ENCODE measurements at regions not wholly inside any gene's neighbourhood (a gene's known extent, or its start where the extent isn't known, plus 50 kb on each side); places are given as distances from the start of the nearest gene placed in this dataset.

DNA sequence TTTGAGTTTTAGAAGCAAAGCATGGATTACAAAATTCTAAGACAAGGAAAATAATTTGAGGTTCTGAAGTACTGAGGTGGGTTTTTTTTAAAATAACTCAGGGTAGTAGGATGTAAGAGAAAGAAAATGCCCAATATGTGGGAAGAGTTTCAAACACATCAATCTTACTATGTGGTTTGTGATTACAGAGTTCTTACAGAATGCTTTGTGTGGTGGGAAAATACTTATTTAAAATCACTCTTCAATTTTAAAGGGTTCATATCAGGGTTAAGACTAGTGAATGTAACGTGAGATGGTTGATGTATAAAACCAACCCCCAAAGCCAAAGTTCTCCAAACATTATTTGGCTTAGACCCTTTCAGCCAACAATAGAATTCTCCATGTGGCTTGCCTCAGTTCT lies 173.5 kb downstream of the UBE2E3 start (continued):
- TF ChIP-seq, protein P1, sequence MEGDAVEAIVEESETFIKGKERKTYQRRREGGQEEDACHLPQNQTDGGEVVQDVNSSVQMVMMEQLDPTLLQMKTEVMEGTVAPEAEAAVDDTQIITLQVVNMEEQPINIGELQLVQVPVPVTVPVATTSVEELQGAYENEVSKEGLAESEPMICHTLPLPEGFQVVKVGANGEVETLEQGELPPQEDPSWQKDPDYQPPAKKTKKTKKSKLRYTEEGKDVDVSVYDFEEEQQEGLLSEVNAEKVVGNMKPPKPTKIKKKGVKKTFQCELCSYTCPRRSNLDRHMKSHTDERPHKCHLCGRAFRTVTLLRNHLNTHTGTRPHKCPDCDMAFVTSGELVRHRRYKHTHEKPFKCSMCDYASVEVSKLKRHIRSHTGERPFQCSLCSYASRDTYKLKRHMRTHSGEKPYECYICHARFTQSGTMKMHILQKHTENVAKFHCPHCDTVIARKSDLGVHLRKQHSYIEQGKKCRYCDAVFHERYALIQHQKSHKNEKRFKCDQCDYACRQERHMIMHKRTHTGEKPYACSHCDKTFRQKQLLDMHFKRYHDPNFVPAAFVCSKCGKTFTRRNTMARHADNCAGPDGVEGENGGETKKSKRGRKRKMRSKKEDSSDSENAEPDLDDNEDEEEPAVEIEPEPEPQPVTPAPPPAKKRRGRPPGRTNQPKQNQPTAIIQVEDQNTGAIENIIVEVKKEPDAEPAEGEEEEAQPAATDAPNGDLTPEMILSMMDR (IDR thresholded peaks at IDR 0.05 in 2 of 3, conservative IDR thresholded peaks at IDR 0.05 in 1 of 3; ENCODE audit: borderline replicate concordance in 1 of 3, insufficient read depth in 1 of 3, low read depth in 2 of 3, low read length in 2 of 3): no peak
- TF ChIP-seq RAD21 (IDR thresholded peaks at IDR 0.05; ENCODE audit: low read depth): no peak
- no peak for TF ChIP-seq CEBPB (IDR thresholded peaks at IDR 0.05; ENCODE audit: low read depth)
- TF ChIP-seq FOSL1 (IDR thresholded peaks at IDR 0.05; ENCODE audit: low read depth): no peak
- TF ChIP-seq SP1 (IDR thresholded peaks at IDR 0.05; ENCODE audit: low read depth): no peak
- TF ChIP-seq, protein P2, sequence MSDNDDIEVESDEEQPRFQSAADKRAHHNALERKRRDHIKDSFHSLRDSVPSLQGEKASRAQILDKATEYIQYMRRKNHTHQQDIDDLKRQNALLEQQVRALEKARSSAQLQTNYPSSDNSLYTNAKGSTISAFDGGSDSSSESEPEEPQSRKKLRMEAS (IDR thresholded peaks at IDR 0.05): no peak
- TF ChIP-seq YY1 (IDR thresholded peaks at IDR 0.05; ENCODE audit: extremely low read depth, insufficient replicate concordance, low read depth, low read length): no peak

DNA sequence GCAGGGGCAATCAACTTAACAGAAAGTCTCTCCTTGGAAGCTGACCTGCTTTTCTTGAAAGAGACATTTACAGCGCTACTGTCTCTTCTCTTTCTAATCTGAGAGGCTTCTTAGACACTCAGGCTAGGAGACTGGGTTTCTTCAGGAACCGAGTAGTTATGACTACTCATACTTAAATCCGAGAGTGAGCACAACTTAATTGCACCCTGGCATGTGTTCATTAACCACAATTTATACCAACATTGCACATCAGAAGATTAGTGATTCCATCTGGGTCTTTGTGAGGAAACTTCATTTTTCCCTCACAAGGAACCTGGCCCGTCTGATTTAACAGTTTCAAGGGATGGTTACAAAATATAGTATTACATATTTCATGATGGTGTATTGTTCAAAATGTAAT lies 176.9 kb downstream of the UBE2E3 start:
- TF ChIP-seq EZH2 (IDR thresholded peaks at IDR 0.05): no peak
- TF ChIP-seq ELF1 (IDR thresholded peaks at IDR 0.05; ENCODE audit: borderline replicate concordance, low read depth): no peak
- no peak for TF ChIP-seq SP1 (IDR thresholded peaks at IDR 0.05; ENCODE audit: low read depth)
- TF ChIP-seq, protein P1 (IDR thresholded peaks at IDR 0.05 in 2 of 3, conservative IDR thresholded peaks at IDR 0.05 in 1 of 3; ENCODE audit: borderline replicate concordance in 1 of 3, insufficient read depth in 1 of 3, low read depth in 2 of 3, low read length in 2 of 3): no peak
- no peak for TF ChIP-seq ZNF274 (IDR thresholded peaks at IDR 0.05; ENCODE audit: low read depth, low read length)
- Histone ChIP-seq H3K4me3 (replicated peaks in 1 of 2; ENCODE audit: low read depth in 1 of 2, low read length in 2 of 2) (no peak overlapping the region), H3K27ac (ENCODE audit: low read depth, low read length) (no peak overlapping the region), H3K4me1 (ENCODE audit: control insufficient read depth in 1 of 2, insufficient read depth in 2 of 2, low read length in 2 of 2) (no peaks in the 10 kb centered on the region), H3K79me2 (ENCODE audit: insufficient read depth, low read length) (no peaks in the 10 kb centered on the region), H3K9ac (ENCODE audit: low read length) (no peak overlapping the region), H3K36me3 (ENCODE audit: control insufficient read depth in 1 of 2, insufficient read depth in 2 of 2, low read length in 2 of 2) (no peaks in the 10 kb centered on the region), H3K9me2 (ENCODE audit: insufficient read depth) (no peaks in the 10 kb centered on the region), H3K4me2 (ENCODE audit: low read length) (no peak overlapping the region), H2AFZ (ENCODE audit: low read depth, low read length, poor library complexity, severe bottlenecking) (no peak overlapping the region), H3K9me3 (ENCODE audit: control insufficient read depth in 1 of 2, insufficient read depth in 1 of 2, low read depth in 1 of 2, low read length in 2 of 2) (peaks cover 0 to 4% of the 10 kb centered on the region in 2 experiments; a peak in 1 of 4 replicates), H3K27me3 (ENCODE audit: insufficient read depth, low read length) (no peaks in the 10 kb centered on the region), H4K20me1 (ENCODE audit: insufficient read depth) (no peaks in the 10 kb centered on the region)
- ChIA-PET POLR2A (no interaction called here), CTCF (no interaction called here), RAD21 (ENCODE audit: low non-redundant PET in 1 of 2, low total read pairs in 2 of 2, uncharacterized antibody in 2 of 2, unreplicated experiment in 2 of 2) (no interaction called here)
- intact Hi-C loops (cut with micrococcal nuclease): no loop called here
- BruUV-seq (replicated peaks): no TSS peak
- no peak for DNase-seq (ENCODE audit: low read depth, low spot score)
- no peak for ATAC-seq

Data from HCT116 (cell line).